Astrocyte (in vitro differentiated cells and primary cell): ENCODE measurements at regions not wholly inside any gene's neighbourhood (a gene's known extent, or its start where the extent isn't known, plus 50 kb on each side); places are given as distances from the start of the nearest gene placed in this dataset.

Experiments
- DNase-seq: peaks from one replicate; pipeline ENCODE4 v3.0.0-alpha.2; 2010; ENCODE audit warnings: low read depth
- FAIRE-seq: peaks from 2 replicates; lab custom pipeline; 2011; peaks lifted over from hg19 to GRCh38; lab: Jason Lieb, UNC
- H2AFZ ChIP-seq: 2 replicates; pipeline ENCODE4 v1.6.0; 2012; ENCODE audit warnings: low read depth, low read length, inconsistent platforms
- H3K27ac ChIP-seq: 2 replicates; pipeline ENCODE4 v1.5.1; 2011; ENCODE audit warnings: low read depth, low read length, inconsistent platforms
- H3K27me3 ChIP-seq: 2 replicates; pipeline ENCODE4 v1.6.0; 2011; ENCODE audit warnings: low read length, inconsistent platforms; ENCODE audit not compliant: insufficient read depth
- H3K36me3 ChIP-seq: 2 replicates; pipeline ENCODE4 v1.5.1; 2011; ENCODE audit warnings: low read length, inconsistent platforms; ENCODE audit not compliant: insufficient read depth
- H3K4me1 ChIP-seq: 2 replicates; pipeline ENCODE4 v1.5.1; 2011; ENCODE audit warnings: low read length, inconsistent platforms; ENCODE audit not compliant: insufficient read depth
- H3K4me2 ChIP-seq: 2 replicates; pipeline ENCODE4 v1.6.0; 2012; ENCODE audit warnings: low read length, inconsistent platforms
- H3K4me3 ChIP-seq: 2 replicates; pipeline ENCODE4 v1.5.1; 2011; ENCODE audit warnings: low read depth, mild to moderate bottlenecking, low read length, inconsistent platforms; ENCODE audit not compliant: insufficient read depth
- H3K79me2 ChIP-seq: 2 replicates; pipeline ENCODE4 v1.6.0; 2012; ENCODE audit warnings: mild to moderate bottlenecking, low read length, inconsistent platforms; ENCODE audit not compliant: insufficient read depth
- H3K9ac ChIP-seq: 2 replicates; pipeline ENCODE4 v1.6.0; 2012; ENCODE audit warnings: mild to moderate bottlenecking, low read length, inconsistent platforms
- H3K9me3 ChIP-seq: 2 replicates; pipeline ENCODE4 v1.5.1; 2012; ENCODE audit warnings: low read depth, mild to moderate bottlenecking, low read length, inconsistent platforms; ENCODE audit not compliant: insufficient read depth
- H4K20me1 ChIP-seq: 2 replicates; pipeline ENCODE4 v1.6.0; 2012; ENCODE audit warnings: low read length, inconsistent platforms; ENCODE audit not compliant: insufficient read depth
- H3K27ac Mint-ChIP-seq: one replicate; pipeline ENCODE4 v1.8.0; 2021; ENCODE audit warnings: mild to moderate bottlenecking, mixed read lengths; ENCODE audit not compliant: unreplicated experiment
- H3K27me3 Mint-ChIP-seq: one replicate; pipeline ENCODE4 v1.8.0; 2021; ENCODE audit warnings: low read depth, mixed read lengths; ENCODE audit not compliant: unreplicated experiment
- H3K36me3 Mint-ChIP-seq: one replicate; pipeline ENCODE4 v1.8.0; 2021; ENCODE audit warnings: low read depth, mixed read lengths; ENCODE audit not compliant: unreplicated experiment
- H3K4me1 Mint-ChIP-seq: one replicate; pipeline ENCODE4 v1.8.0; 2021; ENCODE audit warnings: low read depth, mixed read lengths; ENCODE audit not compliant: unreplicated experiment
- H3K4me3 Mint-ChIP-seq: one replicate; pipeline ENCODE4 v1.8.0; 2021; ENCODE audit warnings: mild to moderate bottlenecking, moderate library complexity, mixed read lengths; ENCODE audit not compliant: unreplicated experiment
- H3K9me3 Mint-ChIP-seq: one replicate; pipeline ENCODE4 v1.8.0; 2021; ENCODE audit warnings: mild to moderate bottlenecking, mixed read lengths; ENCODE audit not compliant: unreplicated experiment
- CTCF ChIP-seq: IDR thresholded peaks from 2 replicates; pipeline ENCODE4 v1.5.1; 2011; ENCODE audit warnings: low read depth, mild to moderate bottlenecking, inconsistent platforms, low read length, moderate library complexity; ENCODE audit not compliant: insufficient read depth
- EZH2 ChIP-seq: IDR thresholded peaks from 2 replicates; pipeline ENCODE4 v1.6.1; 2012; ENCODE audit warnings: mild to moderate bottlenecking, low read length, inconsistent platforms; ENCODE audit not compliant: insufficient read depth

DNA sequence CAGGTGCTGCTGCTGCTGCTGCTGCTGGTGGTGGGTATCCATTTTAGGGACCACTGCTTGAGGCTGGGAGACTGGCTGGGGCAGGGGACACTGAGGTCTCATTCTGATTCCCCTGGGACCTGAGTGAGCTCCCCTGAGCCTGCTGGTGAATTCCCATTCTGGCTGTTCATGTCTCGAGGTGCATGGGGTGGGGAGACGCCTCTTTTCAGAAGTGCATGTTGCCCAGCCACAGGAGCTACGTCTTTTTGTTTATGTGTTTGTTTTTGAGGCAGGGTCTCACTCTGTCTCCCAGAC lies 133.4 kb downstream of the RHOU start:
- Mint-ChIP-seq H3K4me3 (no peak overlapping the region), H3K9me3 (no peaks in the 10 kb centered on the region), H3K27ac (no peak overlapping the region), H3K4me1 (peaks cover 23% of the 10 kb centered on the region), H3K27me3 (peaks cover 29% of the 10 kb centered on the region), H3K36me3 (no peaks in the 10 kb centered on the region)
- TF ChIP-seq CTCF = no peak
- no peak for TF ChIP-seq EZH2
- Histone ChIP-seq H4K20me1 (no peaks in the 10 kb centered on the region), H2AFZ (no peak overlapping the region), H3K9me3 (no peaks in the 10 kb centered on the region), H3K36me3 (no peaks in the 10 kb centered on the region), H3K4me2 (no peak overlapping the region), H3K27ac (no peak overlapping the region), H3K9ac (no peak overlapping the region), H3K4me3 (no peak overlapping the region), H3K27me3 (peaks cover 23% of the 10 kb centered on the region), H3K79me2 (no peaks in the 10 kb centered on the region), H3K4me1 (no peaks in the 10 kb centered on the region)
- no peak for FAIRE-seq
- no peak for DNase-seq

GRCh38 chr1:228869312-228869824 lies 134.1 kb downstream of the RHOU start:
- Mint-ChIP-seq H3K9me3 (no peaks in the 10 kb centered on the region), H3K4me3 (no peak overlapping the region), H3K27ac (no peak overlapping the region), H3K4me1 (peaks cover 19% of the 10 kb centered on the region), H3K27me3 (peaks cover 27% of the 10 kb centered on the region), H3K36me3 (no peaks in the 10 kb centered on the region)
- no peaks in the 10 kb centered on the region for H3K79me2 ChIP-seq
- H3K4me2 ChIP-seq = no peak overlapping the region
- H3K9ac ChIP-seq = no peak overlapping the region
- H4K20me1 ChIP-seq = no peaks in the 10 kb centered on the region
- H3K4me1 ChIP-seq = no peaks in the 10 kb centered on the region
- no peak overlapping the region for H2AFZ ChIP-seq
- no peaks in the 10 kb centered on the region for H3K9me3 ChIP-seq
- FAIRE-seq (no peak), DNase-seq (no peak)
- H3K4me3 ChIP-seq = no peak overlapping the region
- TF ChIP-seq EZH2 = no peak
- H3K27ac ChIP-seq = no peak overlapping the region
- H3K27me3 ChIP-seq = peaks cover 23% of the 10 kb centered on the region
- H3K36me3 ChIP-seq = no peaks in the 10 kb centered on the region

DNA sequence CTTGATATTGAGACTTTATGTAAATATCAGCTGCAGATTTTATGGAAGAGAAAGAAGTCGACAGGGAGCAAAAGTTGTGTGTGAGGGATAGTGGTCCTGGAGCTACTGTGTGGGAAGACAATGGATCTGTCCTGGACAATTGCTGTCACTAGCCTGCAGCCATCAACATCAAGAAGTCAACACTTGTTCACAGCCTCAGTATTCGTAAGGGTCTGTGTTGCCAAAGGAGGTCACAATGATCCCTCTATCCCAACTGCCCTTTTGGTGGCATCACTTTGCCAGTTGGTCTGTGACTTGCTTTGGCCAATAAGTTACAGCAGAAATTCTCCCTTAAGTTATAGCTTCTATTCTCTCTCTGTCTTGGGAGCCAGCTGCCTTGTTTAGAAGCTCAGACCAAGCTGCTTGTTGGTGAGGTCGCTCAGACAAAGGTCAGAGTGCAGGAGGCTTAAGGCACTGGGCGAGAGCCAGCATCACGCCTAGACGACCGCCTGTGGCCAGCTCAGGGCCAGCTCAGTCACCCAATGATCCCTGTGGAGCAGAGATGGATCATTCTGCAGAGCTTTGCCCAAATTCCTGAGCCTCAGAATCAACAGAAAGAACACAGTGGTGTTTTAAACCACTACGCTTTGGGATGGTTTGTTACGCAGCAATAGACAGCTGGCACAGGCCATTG lies 134.9 kb downstream of the RHOU start:
- no peaks in the 10 kb centered on the region for H3K79me2 ChIP-seq
- DNase-seq = no peak
- H4K20me1 ChIP-seq = no peaks in the 10 kb centered on the region
- no peak overlapping the region for H2AFZ ChIP-seq
- no peaks in the 10 kb centered on the region for H3K9me3 ChIP-seq
- H3K27me3 ChIP-seq = peaks cover 23% of the 10 kb centered on the region
- Mint-ChIP-seq H3K4me1 (peaks cover 15% of the 10 kb centered on the region), H3K36me3 (no peaks in the 10 kb centered on the region), H3K4me3 (no peak overlapping the region), H3K27ac (no peak overlapping the region), H3K9me3 (no peaks in the 10 kb centered on the region), H3K27me3 (peaks cover 28% of the 10 kb centered on the region)
- H3K4me3 ChIP-seq = no peak overlapping the region
- H3K36me3 ChIP-seq = no peaks in the 10 kb centered on the region
- TF ChIP-seq EZH2 (no peak), CTCF (no peak)
- H3K4me1 ChIP-seq = no peaks in the 10 kb centered on the region
- no peak for FAIRE-seq
- H3K27ac ChIP-seq = no peak overlapping the region
- H3K4me2 ChIP-seq = no peak overlapping the region
- H3K9ac ChIP-seq = no peak overlapping the region
